Ramos (cell line): ENCODE measurements at regions not wholly inside any gene's neighbourhood (a gene's known extent, or its start where the extent isn't known, plus 50 kb on each side); places are given as distances from the start of the nearest gene placed in this dataset.

Source experiments
- in situ Hi-C: fragments of 300-500 bp; cut with MboI; formaldehyde crosslinking; loops from one replicate; pipeline ENCODE4 v1.14.3; 2022; ENCODE audit warnings: low sequenced_read_pairs; ENCODE audit not compliant: unreplicated experiment

GRCh38 chr19:29320086-29320485 is 107.1 kb upstream of the UQCRFS1 start:
- in situ Hi-C loops: no loop called here

- in situ Hi-C loops: no loop called here
Observed at GRCh38 chr19:29320618-29321017, 107.7 kb upstream of the UQCRFS1 start.

DNA sequence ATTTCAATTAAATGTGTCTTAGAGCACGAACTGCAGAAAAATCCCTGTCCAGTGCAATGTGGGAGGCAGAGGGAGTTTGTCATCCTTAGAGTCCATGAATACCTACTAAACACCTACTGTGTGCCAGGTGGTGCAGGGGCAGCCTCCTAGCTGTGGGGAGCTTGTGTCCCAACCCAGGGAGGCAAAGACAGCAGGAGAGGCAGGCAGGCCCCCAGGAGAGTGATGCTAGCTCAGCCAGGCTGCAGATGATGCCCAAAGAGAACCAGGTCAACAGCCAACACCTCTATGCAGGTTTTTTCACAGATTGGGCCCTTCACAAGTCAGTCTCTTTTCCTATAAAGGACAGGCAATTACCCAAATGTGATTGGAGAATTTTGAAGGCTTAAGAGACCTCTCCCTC is 108.2 kb upstream of the UQCRFS1 start:
- in situ Hi-C loops: no loop called here

- in situ Hi-C loops: no loop called here
Observed at GRCh38 chr19:29323021-29323430, 110.1 kb upstream of the UQCRFS1 start.

DNA sequence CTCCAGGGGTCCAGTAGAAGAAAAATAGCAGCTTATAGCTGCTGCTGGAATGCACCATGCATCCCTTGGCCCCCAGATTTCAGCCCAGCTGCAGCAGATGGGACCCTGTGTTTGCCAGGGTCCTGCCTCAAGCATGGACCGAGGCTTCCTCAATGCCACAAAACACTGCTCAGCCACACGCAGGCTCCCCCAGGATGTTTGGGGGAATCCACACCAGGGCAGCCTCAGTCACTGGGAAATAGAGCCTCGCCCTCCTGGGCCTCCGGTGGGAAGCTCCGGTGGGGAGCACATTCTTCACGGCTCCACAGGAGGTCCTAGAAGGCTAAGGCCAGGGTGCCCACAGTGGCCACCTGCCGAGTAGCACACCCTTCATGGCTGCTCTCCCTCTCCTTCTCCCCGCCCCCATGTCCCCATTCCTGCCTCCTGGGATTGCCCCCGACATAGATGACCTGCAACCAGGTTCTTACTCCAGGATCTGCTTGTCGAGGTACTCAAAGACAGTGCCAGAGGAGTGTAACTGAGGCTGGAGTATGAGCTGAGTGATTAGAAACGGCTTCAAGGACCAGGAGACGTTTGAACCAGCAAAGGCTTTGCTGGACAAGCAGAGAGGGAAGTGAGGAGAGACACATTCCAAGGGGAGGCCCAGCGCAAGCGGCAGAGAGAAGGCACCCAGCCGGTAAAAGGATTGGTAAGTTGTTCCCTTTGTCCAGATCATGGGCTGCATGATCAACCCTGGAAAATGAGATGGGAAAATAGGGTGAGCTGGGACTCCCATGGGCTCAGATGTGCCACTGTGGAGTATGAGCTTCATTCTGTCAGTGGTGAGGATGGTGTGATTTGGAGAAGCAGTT is 110.7 kb upstream of the UQCRFS1 start:
- in situ Hi-C loops: no loop called here

- in situ Hi-C loops: no loop called here
Observed at GRCh38 chr19:29324291-29324680, 111.3 kb upstream of the UQCRFS1 start.

GRCh38 chr19:29324717-29325116 is 111.8 kb upstream of the UQCRFS1 start:
- in situ Hi-C loops: no loop called here

DNA sequence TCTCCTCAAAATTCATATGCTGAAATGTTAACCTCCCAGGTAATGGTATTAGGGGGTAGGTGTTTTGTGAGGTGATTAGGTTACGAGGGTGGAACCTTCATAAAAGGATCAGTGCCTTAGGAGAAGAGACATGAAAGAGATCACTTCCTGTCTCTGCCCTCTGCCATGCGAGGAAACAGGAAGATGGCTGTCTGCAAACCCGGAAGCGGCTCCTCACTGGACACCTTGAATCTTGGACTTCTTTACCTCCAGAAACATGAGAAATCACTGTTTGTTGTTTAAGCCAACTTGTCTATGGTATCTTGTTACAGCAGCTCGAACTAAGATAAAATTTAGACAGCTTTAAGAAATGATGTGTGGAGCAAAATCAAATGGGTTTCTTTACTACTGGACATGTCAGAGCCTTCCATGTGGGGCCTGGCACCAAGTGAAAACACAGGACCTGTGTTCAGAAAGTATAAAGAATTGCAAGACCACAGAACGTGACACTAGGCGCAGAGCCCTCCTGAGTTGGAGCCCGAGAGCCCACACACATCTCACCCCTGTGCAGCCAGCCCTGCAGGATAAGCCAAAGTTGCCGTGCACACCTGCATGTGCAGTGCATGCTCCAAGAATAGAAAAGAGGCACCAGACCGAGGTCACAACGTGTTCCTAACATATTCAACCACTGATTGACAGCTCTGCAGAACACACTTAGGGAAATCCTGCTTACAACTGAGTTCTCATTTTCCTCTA is 112.5 kb upstream of the UQCRFS1 start:
- in situ Hi-C loops: no loop called here

DNA sequence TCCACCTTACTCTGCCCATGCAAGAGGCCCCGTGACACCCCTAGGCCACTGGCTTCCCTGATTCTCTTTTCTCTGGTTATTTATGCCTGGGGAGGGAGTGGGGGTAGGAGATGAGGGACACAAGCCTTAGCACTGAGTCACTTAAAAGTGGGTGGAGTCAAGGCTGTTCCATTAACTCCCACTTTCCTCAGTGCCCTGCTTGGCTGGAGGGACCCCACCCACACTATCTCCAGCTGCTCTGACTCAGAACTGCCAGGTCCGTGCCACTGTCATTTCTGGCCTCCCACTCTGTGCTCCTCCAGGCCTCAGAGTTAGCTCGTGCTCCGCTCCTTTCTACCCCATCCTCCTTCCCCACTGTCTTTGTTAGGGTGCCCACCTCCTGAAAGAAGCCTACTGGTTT is 113.4 kb upstream of the UQCRFS1 start:
- in situ Hi-C loops: no loop called here

DNA sequence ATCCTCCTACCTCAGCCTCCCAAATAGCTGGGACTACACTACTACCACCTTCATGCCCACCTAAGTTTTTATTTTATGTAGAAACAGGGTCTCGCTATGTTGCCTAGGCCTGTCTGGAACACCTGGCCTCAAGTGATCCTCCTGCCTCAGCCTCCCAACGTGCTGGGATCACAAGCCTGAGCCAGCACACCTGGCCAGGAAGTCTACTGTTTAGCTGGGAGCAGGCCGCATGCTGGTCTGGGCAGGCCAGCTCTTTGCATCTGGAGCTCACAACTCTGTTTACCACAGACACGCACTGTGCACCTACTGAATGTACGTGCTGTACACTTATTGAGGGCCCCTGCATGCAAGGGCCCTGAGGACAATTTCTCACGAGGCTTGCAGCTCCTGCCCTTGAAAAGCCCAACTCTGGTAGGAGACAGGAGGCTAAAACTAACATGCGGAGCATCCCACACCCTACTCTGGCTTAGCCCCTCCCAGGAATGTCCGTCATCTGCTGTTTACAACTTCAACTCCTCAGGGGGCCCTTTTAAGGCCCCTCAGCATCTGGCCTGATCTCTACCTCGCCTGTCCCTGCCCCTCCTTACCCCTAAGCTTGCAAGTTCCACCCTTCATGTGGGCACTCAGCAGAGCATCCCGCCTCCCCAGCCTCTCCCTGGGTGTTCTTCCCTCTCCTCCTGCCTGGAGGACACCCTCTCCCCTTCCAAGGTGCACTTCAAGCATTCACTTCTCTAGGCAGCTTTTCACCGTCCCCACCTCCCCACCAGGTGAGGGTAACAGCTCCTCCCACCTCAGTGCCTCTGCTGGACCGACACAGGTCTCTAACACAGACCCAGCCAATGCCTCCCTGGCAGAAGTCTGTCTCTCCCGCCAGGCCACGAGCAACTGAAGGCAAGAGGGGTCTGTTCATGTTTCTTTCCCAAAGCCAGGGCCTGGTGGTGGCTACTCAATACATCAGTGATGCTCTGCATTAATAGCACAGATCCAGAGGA is 114.2 kb upstream of the UQCRFS1 start:
- in situ Hi-C loops: no loop called here

GRCh38 chr19:29328586-29328985 is 115.6 kb upstream of the UQCRFS1 start:
- in situ Hi-C loops: no loop called here

GRCh38 chr19:29329460-29330134 is 116.6 kb upstream of the UQCRFS1 start:
- in situ Hi-C loops: no loop called here

DNA sequence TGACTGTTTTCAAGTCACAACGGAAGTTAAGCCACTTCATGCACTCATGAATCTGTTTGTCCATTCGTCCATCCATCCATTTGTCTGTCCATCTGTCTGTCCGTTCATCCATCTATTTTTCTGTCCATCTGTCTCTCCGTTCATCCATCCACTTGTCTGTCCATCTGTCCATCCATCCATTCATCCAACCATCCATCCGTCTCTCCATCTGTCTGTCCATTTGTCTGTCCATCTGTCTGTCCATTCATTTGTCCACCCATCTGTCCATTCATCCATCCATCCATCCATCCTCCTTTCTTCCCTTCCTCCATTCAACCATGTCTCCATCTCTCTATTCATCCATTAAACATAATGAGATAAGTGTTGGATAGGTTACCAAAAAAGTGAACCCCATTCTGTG is 123.5 kb upstream of the UQCRFS1 start:
- in situ Hi-C loops: no loop called here

DNA sequence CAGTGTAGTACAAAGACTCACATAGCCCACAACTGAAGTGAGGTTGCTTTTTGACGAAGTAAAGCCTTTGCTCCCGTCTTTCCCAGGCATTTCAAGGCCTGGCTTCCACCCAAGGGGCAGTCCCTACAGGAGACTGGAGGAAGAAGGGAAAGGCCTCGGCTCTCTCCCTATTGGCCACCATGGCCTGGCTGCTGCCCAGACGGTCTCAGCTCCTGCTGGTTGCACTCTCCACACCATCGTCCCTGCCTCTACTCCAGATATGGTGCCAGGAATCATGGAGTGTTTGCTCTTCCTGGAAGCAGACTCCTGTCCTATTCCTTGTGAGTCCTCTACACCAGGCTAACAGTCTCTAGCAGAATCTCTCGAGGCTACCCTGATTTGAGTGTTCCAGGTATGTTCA is 124.1 kb upstream of the UQCRFS1 start:
- in situ Hi-C loops: no loop called here

DNA sequence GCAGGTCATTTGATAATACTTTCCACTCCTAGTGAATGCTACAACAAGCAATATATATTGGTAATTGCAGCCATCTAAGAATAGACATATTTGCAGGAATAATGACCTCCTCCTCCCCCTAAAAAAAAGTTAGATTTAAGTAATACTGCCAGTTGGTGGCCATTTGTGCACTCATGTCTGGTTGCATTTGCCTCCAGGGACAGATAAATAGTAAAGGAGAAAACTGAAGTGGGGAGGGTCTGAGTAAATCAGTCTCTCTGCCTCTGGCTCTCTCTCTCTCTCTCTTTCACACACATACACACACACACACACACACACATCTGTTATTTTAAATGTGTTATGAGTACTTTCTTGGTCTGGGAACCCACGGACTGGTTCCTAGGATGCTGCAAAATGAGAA is 125.5 kb upstream of the UQCRFS1 start:
- in situ Hi-C loops: no loop called here

GRCh38 chr19:29342721-29343120 is 129.8 kb upstream of the UQCRFS1 start:
- in situ Hi-C loops: no loop called here

DNA sequence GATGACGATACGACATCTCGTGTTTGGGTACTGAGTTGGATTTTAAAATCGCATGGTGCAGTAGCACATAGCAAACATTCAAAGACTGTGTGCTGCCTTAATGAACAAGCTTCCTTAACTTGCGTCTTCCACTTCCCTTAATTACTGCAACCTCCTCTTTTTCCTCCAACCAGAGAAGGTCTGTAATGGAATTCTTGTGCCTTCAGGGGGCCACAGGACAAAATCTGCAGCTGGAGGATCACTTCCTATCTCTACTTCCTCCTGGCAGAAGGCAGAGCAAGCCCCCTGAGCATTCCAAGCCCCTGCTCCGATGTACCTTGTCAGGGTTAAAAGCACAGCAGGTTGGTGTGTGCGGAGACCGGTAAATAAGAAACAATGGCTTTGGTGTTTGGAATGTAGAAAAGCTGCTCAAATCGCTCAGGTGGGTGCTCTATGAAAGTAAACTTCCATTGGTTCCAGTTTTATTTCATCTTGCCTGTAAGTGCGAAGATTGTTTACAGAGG is 151.3 kb upstream of the UQCRFS1 start:
- in situ Hi-C loops: no loop called here

DNA sequence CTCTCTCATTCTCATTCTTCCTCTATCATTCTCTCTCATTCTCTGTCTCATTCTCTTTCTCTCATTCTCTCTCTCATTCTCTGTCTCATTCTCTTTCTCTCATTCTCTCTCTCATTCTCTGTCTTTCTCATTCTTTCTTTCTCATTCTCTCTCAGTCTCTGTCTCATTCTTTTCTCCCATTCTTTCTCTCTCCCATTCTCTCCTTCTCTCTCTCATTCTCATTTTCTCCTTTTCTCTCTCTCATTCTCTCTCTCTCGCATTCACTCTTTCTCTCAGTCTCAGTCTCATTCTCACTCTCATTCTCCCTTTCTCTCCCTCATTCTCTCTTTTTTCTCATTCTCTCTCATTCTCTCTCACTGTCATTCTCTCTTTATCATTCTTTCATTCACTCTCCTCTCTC is 152.0 kb upstream of the UQCRFS1 start:
- in situ Hi-C loops: no loop called here

DNA sequence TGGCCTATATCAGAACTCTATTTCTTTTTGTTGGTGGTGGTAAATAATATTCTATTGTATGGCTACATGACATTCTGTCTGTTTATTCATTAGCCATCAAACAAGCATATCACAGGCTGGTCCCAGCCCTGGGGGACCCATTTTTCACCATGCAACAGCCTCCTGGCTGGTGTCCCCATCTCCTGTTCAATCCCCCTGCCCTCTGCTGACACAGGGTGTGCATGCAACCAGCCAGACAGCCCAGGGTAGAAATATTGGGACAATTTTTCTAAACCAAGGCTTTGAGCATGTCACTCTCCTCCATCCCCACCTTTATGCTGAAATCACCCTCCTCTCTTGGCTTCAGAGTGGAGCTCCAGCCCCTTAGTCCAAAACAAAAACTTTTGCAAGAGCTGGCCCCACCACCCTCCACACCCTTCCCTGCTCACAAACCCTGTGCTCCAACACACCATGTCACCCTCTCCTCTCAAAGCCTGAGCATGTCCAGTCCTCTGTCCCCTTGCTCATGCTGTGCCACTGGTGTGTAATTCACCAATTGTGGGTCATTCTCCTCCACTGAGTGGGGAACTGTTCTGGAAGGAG is 153.0 kb upstream of the UQCRFS1 start:
- in situ Hi-C loops: no loop called here
